NCI-H1092 (cell line): ENCODE measurements at regions not wholly inside any gene's neighbourhood (a gene's known extent, or its start where the extent isn't known, plus 50 kb on each side); places are given as distances from the start of the nearest gene placed in this dataset.
A peak's percentile ranks its signal among the peaks of the same experiment; 100 is the strongest.
"Not testable (repeated sequence)": the region's sequence is repeated elsewhere in the genome, so short reads cannot be mapped to it uniquely, and the experiment has no call there.

ENCODE experiments used
- DNase-seq: peaks from one replicate; lab custom pipeline; 2025; lab: John Stamatoyannopoulos, UW

DNA sequence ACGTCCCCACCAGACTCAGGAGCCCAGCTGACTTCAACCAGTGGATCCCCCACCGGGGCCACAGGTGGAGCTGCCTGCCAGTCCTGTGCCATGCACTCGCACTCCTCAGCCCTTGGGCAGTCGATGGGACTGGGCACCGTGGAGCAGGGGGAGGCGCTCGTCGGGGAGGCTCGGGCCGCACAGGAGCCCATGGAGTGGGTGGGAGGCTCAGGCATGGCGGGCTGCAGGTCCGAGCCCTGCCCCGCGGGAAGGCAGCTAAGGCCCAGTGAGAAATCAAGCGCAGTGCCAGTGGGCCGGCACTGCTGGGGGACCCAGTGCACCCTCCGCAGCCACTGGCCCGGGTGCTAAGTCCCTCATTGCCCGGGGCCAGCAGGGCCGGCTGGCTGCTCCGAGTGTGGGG, 52.3 kb upstream of the LRRC30 start:
- not testable (repeated sequence) for DNase-seq

DNA sequence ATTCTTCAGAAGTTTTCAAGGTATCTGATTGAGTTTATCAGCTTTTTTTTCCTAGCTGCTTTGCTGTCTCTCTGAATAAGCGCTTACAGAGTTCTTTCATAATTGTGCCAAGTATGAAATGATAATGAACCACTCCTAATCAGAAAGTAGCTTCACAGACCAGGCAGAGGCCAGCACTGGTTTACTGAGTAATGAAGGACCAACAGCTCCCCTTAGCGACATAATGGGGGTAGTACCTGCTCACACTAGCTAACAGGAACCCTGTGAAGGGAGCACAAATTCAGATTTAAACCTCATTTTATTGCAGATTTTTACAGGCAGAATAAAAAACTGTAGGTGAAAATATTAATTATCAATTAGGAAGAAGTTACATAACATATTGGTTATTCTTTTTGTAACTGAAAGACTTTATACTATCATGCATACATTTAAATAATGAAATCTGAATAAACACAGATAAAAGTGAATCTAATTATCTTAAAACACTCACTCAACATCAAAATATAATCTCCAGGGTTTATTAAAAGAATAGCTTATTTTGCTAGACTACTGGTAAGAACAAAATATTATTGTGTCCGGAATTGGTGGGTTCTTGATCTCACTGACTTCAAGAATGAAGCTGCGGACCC, 53.7 kb upstream of the LRRC30 start:
- peak; percentile 14 for DNase-seq

DNA sequence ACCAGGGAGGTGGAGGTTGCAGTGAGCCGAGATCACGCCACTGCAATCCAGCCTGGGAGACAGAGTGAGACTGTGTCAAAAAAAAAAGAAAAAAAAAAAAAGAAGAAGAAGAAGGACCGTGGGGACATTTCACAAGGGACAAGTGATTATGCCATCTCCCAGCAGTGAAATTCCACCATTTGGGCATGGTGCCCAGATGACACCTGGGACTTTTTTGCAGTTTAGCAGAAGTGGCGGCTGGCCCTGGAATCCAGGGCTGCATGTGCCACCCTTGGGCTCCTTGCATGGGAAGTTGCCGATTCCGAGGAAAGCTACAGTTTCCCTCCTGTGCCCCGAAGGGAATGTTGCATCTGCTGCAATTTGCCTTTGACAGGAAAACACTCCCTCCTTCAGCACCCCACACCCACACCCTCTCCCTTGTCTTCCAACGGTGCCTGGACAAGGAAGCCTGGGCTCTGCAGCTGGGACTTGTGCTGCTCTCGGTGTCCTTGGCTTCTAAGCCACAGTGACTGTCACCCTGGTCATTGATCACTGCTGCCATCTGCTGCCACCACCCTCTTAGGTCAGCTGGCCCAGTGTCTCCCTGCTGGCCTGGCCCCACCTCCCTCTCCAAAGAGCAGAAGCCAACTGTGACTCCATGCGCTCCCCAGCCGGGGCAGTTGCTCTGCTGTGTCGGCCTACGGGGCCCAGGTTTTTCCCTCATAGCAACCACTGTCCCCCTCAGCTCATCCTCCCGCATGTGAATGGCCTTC, 56.4 kb upstream of the LRRC30 start:
- DNase-seq, result no peak

DNA sequence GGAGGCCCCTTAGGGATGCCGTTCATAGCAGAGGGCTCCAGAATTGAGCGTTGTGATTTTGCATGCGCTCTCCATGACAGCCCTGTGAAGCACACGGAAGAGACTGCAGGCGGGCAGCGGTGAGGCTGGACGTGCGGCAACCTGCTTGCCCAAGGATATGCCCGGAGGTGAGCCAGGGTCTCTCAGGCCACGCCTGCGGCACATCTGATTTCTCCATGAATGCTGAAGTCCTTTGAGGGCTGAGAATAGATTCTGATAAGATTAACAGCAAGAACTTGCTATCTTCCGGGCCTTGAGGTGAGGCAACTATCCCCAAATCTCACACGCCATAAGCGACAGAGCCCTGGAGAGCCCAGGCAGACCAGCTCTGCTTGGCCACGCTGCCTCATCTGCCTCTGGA, 55.6 kb upstream of the LAMA1 start:
- DNase-seq, result no peak

DNA sequence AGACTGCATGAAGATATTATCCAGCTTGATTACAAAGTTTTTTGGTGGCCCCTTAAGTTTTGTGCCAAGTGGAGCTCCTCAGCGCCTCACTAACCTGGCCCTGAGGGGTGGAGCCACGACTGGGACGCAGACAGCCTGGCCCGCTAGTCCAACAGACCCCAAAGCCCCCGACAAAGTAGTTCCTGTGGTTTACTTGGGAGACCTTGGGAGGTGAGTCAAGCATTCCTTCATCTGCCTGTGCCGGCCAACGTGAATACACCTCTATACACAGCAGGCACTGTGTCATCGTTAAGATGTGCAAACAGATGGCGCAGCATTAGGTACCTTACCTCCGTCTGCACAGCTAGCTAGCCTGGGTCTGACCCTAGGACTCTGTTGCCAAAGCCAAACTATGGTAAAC, 55.0 kb upstream of the LAMA1 start:
- DNase-seq, result no peak

DNA sequence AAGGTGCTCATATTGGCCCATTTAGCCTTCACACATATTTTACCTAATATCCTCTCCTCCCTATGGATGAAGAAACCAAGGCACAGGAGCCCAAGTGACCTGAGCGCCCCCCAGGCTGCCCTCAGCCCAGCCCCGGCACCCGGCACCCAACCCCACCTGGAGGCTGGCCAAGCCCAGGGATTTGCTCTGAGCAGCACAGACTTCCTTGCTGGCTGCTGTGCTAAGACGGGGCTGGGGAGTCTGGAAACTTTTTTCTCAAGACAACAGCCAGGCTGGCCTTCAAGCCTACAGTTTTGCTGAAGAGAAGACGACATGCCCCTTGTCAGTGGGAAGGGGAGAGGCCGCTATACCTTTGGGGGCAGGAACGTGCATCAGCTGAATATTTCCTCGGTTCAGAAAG, 52.7 kb upstream of the LAMA1 start:
- no peak for DNase-seq

DNA sequence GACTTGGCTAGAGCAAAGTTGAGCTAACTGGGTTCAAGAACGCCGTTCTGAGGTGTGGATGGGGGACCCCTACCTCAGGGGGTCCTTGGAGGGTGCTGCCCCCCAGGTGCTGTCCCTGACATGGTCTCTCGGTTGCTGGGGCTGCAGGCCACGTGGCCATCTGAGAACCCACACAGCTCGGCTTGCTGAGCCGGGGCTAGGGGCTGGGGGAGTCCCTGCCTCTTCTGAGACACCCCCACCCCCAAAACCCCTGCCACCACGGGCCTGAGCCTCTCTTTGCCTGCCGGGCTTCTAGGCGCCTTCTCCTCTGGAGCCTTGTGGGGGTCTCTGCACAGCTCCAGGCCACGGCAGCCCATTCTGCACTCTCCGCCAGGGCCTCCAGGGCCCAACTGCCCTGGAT, 52.0 kb upstream of the LAMA1 start:
- no peak for DNase-seq

DNA sequence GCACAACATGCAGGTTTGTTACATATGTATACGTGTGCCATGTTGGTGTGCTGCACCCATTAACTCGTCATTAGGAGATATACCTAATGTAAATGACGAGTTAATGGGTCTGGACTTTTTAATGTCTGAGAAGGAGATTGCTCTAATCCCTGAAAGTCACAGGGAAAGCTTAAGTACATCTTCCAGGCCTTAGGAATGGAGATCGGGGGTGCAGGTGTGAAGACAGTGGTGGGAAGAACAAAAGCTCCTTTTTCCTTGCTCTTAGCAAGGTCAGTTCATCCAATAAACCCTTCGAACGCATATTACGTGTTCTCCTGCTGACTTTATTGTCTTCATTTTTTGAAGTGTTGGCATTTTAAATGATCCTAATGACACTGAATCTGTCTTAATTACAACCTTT, 50.8 kb upstream of the LAMA1 start:
- DNase-seq, result no peak
